ENCODE measurements at regions not wholly inside any gene's neighbourhood (a gene's known extent, or its start where the extent isn't known, plus 50 kb on each side); places are given as distances from the start of the nearest gene placed in this dataset.

DNA sequence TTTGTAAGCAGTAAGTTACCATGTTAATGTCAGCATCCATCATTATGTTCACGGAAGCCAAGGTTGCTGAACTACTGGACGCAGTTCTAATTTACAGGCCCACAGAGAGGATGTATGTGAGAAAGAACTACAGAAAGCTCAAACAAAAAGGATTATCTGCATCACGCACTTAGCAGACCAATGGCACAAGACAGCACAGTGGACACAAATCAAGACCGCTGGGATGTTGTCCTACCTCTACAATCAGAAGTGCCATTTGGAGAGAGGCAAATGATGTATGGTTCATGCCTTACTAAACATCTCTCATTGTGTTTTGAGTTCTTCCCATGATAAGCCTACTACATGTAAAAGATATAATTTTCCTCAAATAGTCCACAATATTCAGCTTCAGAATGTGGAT, 330.7 kb upstream of the CHAC2 start:
- Histone ChIP-seq H3K36me3 (ENCODE audit: insufficient read depth, low read length, poor library complexity, severe bottlenecking) (no peaks in the 10 kb centered on the region), H3K27ac (ENCODE audit: low read depth, low read length, poor library complexity, severe bottlenecking) (no peak overlapping the region), H3K9me3 (ENCODE audit: low read depth, low read length, poor library complexity, severe bottlenecking) (no peaks in the 10 kb centered on the region), H3K27me3 (replicated peaks; ENCODE audit: insufficient read depth, low read depth, low read length, poor library complexity) (no peaks in the 10 kb centered on the region), H3K4me3 (ENCODE audit: low read depth, low read length, poor library complexity, severe bottlenecking) (no peak overlapping the region), H3K4me1 (ENCODE audit: insufficient read depth, low read length, poor library complexity, severe bottlenecking) (no peaks in the 10 kb centered on the region)
- BruUV-seq (replicated peaks), result no TSS peak
- ChIA-PET POLR2A (ENCODE audit: low non-redundant PET) (no interaction called here), CTCF (no interaction called here)
- DNase-seq (ENCODE audit: low spot score), result no peak
- TF ChIP-seq, protein P1, sequence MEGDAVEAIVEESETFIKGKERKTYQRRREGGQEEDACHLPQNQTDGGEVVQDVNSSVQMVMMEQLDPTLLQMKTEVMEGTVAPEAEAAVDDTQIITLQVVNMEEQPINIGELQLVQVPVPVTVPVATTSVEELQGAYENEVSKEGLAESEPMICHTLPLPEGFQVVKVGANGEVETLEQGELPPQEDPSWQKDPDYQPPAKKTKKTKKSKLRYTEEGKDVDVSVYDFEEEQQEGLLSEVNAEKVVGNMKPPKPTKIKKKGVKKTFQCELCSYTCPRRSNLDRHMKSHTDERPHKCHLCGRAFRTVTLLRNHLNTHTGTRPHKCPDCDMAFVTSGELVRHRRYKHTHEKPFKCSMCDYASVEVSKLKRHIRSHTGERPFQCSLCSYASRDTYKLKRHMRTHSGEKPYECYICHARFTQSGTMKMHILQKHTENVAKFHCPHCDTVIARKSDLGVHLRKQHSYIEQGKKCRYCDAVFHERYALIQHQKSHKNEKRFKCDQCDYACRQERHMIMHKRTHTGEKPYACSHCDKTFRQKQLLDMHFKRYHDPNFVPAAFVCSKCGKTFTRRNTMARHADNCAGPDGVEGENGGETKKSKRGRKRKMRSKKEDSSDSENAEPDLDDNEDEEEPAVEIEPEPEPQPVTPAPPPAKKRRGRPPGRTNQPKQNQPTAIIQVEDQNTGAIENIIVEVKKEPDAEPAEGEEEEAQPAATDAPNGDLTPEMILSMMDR (conservative IDR thresholded peaks at IDR 0.05; ENCODE audit: low read depth, low read length), result no peak
- no peak for TF ChIP-seq EZH2 (IDR thresholded peaks at IDR 0.05; ENCODE audit: borderline replicate concordance, low read depth, low read length, poor library complexity, severe bottlenecking)
- intact Hi-C loops (cut with micrococcal nuclease; ENCODE audit: unreplicated experiment), result no loop called here

- TF ChIP-seq, protein P1 (conservative IDR thresholded peaks at IDR 0.05; ENCODE audit: low read depth, low read length), result no peak
- no peak for TF ChIP-seq EZH2 (IDR thresholded peaks at IDR 0.05; ENCODE audit: borderline replicate concordance, low read depth, low read length, poor library complexity, severe bottlenecking)
- Histone ChIP-seq H3K27ac (ENCODE audit: low read depth, low read length, poor library complexity, severe bottlenecking) (no peak overlapping the region), H3K4me3 (ENCODE audit: low read depth, low read length, poor library complexity, severe bottlenecking) (no peak overlapping the region), H3K27me3 (replicated peaks; ENCODE audit: insufficient read depth, low read depth, low read length, poor library complexity) (no peaks in the 10 kb centered on the region), H3K36me3 (ENCODE audit: insufficient read depth, low read length, poor library complexity, severe bottlenecking) (no peaks in the 10 kb centered on the region), H3K9me3 (ENCODE audit: low read depth, low read length, poor library complexity, severe bottlenecking) (no peaks in the 10 kb centered on the region), H3K4me1 (ENCODE audit: insufficient read depth, low read length, poor library complexity, severe bottlenecking) (no peaks in the 10 kb centered on the region)
- CTCF ChIA-PET, result no interaction called here
- POLR2A ChIA-PET (ENCODE audit: low non-redundant PET), result no interaction called here
- no peak for DNase-seq (ENCODE audit: low spot score)
- no TSS peak for BruUV-seq (replicated peaks)
- intact Hi-C loops (cut with micrococcal nuclease; ENCODE audit: unreplicated experiment), result no loop called here
Observed at GRCh38 chr2:53435610-53436009, 332.0 kb upstream of the CHAC2 start.

- no peaks in the 10 kb centered on the region for H3K27me3 ChIP-seq (replicated peaks; ENCODE audit: insufficient read depth, low read depth, low read length, poor library complexity)
- H3K9me3 ChIP-seq (ENCODE audit: low read depth, low read length, poor library complexity, severe bottlenecking), result no peaks in the 10 kb centered on the region
- POLR2A ChIA-PET (ENCODE audit: low non-redundant PET), result no interaction called here
- TF ChIP-seq EZH2 (IDR thresholded peaks at IDR 0.05; ENCODE audit: borderline replicate concordance, low read depth, low read length, poor library complexity, severe bottlenecking), result no peak
- TF ChIP-seq, protein P1 (conservative IDR thresholded peaks at IDR 0.05; ENCODE audit: low read depth, low read length), result no peak
- CTCF ChIA-PET, result no interaction called here
- H3K4me1 ChIP-seq (ENCODE audit: insufficient read depth, low read length, poor library complexity, severe bottlenecking), result no peaks in the 10 kb centered on the region
- intact Hi-C loops (cut with micrococcal nuclease; ENCODE audit: unreplicated experiment), result no loop called here
- no peaks in the 10 kb centered on the region for H3K36me3 ChIP-seq (ENCODE audit: insufficient read depth, low read length, poor library complexity, severe bottlenecking)
- H3K4me3 ChIP-seq (ENCODE audit: low read depth, low read length, poor library complexity, severe bottlenecking), result no peak overlapping the region
- no peak overlapping the region for H3K27ac ChIP-seq (ENCODE audit: low read depth, low read length, poor library complexity, severe bottlenecking)
- no peak for DNase-seq (ENCODE audit: low spot score)
- BruUV-seq (replicated peaks), result no TSS peak
Observed at GRCh38 chr2:53434466-53434865, 333.1 kb upstream of the CHAC2 start.
